ENCODE measurements at regions not wholly inside any gene's neighbourhood (a gene's known extent, or its start where the extent isn't known, plus 50 kb on each side); places are given as distances from the start of the nearest gene placed in this dataset.

DNA sequence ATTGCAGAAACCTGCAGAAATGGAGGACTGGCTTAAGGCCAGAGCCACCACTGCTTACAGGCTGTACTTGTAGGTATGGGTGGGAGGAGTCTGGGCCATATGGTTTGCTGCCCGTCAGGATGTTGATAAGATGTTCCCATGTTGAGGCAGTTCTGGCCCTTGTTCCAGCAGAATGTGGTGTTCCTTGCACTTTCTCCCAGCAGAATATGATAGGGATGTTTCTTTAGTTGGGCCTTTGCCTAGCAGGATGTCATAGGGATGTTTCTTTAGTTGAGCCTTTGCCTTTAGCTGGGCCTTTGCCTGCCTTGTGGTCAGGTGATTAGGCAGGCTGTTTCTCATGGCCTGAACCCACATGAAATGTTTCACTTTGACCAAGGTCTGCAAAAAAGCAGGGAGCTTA lies 139.1 kb upstream of the PAQR3 start:
- no peak for DNase-seq

DNA sequence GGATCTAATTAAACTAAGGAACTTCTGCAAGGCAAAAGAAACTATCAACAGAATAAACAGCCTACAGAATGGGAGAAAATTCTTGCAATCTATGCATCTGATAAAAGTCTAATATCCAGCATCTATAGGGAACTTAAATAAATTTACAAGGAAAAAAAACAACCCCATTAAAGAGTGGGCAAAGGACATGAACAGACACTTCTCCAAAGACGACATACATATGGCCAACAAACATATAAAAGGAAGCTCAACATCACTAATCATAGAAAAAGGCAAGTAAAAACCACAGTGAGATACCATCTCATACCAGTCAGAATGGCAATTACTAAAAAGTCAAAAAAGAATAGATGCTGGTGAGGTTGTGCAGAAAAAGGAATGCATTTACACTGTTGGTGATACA lies 134.8 kb upstream of the PAQR3 start:
- no peak for DNase-seq

DNA sequence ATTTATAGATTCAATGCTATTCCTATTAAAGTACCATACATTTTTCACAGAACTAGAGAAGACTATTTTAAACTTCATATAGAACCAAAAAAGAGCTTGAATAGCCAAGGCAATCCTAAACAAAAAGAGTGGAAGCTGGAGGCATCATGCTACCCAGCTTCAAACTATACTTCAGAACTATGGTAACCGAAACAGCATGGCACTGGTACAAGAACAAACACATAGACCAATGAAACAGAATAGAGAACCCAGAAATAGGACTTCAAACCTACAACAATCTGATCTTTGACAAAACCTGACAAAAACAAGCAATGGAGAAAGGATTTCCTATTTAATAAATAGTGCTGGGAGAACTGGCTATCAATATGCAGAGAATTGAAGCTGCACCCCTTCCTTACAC lies 134.2 kb upstream of the PAQR3 start:
- no peak for DNase-seq

DNA sequence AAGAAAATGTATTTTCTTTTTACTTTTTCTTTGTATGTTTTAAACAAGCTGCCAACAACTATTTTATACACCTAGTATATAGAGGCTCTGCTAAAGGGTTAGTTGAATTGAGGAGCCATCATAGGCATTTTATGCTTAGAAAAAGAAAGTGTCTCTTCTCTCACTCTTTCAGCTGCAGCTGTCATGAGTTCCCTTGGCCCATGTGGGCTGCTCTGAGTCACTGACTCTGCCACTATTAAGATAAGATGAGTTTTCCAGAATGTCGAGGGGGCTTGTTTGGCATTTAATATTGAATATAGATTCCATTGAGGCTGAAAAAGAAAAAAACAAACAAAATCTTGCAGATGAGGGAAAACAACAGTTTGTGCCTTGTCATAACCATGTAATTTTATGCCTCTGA lies 126.0 kb upstream of the PAQR3 start:
- no peak for DNase-seq

DNA sequence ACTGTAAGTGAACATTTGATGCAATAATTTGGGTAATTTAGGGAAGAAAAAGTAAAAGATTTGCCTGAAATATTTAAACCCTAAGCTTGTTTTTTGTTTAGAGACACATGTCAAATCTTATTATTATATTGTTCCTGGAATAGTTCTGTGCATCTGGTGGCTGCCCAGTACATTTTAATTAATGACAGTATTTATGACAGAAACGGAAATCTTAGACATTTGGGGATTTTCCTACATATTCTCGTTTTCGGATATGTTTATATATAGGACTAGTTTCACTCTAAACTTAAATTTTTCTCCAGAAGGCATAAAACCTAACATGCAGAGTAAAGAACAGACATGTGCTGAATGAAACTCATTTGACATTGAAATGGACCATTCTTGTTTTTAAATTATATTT lies 125.6 kb upstream of the PAQR3 start:
- DNase-seq = no peak

DNA sequence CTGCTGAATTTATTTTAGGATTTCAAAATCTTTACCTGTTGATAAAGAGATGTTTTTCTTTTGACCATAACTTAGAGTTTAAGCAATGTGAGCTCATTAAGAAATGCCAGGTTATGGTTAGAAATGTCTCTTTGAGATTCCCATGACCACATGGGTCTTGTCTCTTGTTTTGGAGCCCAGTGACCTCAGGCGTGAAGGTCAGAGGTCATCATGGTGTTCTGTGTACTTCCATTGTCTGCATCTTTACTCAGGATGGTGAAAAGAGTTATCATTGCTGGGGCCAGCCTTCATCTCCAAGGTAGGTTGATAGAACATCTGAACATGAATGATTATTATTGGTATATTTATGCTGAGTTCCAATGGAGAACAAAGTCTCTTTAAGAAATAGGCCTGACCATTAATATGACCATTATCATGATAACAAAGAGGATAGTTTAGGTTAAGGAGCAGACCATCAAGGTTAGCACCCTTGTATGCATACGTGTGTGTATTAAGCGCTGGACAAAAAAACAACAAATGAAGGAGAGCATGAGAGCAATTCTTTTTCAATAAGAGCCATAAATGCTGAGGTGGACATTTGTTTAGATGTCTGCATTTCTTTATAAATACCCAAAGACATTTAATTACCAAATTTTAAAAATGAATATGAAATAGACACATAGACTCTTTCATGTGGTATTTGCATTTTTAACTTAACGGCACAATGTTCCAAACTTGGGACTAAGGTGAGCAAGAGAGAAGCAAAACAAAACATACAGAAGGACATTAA lies 120.6 kb upstream of the PAQR3 start:
- no peak for DNase-seq

DNA sequence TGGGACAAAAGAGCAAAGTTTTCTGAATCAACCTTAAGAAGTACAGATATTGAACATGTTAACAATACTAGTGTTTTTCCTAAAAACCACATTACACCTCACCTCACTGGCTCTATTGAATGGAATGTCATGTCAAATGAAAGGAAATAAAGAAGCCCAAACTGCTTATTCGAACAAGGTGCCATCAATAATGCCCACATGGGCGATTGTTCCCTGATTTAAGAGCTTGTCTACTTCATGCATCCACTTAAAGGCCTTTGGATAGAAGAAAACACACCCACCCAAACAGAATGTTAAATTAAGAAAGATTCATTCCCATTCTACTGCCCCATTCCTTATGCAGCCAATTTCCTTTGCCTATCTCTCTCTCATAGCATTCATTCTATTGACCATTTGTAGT lies 118.5 kb upstream of the PAQR3 start:
- DNase-seq = no peak

DNA sequence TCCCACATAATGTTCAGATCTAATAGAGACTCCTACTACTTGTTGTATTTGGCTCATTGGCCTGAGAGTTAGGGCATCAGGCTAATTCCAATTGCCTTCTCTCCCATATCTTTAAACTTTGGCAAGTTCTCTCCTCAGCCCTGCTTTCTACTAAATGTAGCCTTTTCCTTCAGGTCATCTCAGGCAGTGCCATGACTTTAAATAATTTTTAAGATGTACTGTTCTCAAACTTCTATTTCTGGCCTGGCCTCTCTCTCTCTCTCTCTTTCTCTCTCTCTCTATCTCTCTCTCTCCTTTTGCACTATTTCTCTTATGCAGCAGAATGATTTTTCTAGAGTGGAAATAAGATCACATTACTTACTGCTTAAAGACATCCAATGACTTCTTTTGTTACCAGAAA lies 114.5 kb upstream of the PAQR3 start:
- no peak for DNase-seq

DNA sequence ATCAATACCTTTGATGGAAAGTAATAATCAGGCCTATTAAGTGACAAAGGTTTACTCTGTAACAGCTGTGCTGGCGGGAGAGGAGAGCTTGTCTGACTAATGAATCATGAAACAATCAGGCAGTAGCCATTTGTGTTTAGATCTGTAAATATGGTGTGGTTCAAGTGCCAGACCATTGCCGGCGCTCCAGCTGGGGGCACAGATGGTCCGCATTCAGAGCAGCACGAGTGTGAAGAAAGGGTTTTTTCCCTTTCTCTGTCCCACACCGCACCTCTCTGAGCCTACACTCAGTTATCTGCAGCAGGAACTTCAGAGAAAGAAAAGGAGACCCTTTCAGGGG lies 111.3 kb upstream of the PAQR3 start:
- no peak for DNase-seq

DNA sequence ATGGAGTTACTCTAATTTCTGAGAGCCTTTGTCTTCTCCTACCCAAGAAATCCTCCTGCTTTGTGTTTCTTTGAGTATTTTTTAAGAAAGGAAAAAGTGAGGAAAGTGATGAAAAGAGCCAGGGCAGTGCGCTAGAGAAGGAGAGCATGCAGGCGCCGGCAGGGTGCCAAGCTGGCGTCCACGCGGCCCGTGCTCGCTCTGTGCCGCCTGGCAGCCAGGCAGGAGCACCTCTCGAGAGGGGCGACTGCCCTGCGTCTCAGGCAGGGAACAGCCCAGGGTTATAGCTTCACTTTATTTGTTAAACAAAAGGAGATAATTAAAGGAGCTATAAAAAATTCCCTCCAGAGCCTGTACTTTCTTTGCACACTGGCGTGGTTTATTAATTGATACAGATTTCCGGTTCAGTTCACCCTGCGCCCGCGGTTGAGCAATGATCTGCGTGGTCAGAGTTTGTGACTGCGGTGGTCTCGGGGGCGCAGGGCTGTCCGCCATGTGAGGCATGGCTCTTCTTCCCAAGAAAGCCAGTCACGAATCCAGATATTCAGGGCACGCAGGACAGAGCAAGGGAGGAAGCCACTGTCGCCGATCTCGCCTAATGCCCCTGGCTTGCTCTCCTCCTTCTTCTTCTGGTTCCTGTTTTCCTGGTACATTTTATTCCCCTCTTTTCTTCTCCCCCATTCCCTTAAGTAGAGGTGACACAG lies 110.8 kb upstream of the PAQR3 start:
- no peak for DNase-seq

DNA sequence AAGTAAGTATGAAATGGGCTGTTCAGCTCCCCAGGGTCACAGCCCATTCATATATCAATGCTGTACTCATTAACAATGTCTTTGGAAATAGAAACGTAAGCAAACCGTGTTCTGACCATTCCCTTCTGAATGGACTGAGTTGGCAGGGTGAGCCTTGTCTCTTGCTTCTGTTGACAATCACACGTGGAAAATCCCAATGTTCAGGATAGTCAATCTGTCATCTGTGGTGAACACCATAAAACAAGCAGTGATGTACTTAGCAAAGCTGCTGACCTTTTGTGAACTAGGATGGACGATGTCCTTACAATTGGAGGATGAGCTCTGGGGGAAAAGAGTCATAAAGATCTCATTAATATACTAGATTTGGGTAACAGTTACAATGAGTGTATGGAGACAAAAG lies 109.6 kb upstream of the PAQR3 start:
- DNase-seq = no peak

DNA sequence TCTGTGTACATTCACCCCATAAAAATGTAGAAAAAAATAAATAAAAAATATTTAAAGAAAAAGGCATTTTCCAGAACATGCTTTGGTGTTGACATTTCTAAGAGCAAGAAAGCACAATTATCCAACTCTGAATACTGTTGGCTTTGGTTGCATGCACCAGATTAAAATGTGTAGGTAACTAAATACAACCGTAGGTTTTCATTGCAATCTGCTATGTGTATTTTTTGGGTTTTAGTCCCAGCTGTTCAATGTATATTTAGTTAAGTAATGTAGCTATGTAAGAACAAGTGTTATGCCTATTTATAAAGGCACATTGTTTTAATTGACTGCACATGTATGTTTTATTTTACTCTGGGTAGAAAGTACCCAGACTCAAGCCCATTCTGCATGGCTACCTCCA lies 108.1 kb upstream of the PAQR3 start:
- DNase-seq = no peak

DNA sequence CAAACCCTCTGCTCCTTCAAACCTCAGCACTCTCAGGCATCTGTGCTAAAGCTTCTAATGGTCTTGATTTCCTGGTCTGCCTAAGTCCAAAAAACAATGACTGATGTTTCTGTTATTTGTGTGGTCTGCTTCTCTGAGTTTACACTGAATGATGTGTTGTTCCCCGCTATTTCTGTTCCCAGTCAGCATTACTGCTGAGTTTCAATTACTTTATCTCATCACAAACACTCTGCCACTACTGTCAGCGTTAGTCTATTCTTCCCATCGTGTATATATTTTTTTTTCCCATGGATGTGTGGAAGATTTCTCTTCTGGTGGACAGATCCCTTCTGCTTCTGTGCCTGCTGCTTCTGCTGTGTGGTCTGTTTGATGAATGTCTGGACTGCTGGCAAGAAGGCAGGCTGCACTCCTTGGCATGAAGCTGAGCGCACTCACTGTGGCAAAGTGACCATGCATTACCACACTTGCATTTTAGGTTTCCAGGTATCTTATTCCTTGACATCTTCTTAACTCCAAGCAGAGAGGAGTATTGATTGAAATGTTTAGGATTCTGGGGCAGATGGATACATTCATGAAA lies 106.9 kb upstream of the PAQR3 start:
- DNase-seq = no peak

DNA sequence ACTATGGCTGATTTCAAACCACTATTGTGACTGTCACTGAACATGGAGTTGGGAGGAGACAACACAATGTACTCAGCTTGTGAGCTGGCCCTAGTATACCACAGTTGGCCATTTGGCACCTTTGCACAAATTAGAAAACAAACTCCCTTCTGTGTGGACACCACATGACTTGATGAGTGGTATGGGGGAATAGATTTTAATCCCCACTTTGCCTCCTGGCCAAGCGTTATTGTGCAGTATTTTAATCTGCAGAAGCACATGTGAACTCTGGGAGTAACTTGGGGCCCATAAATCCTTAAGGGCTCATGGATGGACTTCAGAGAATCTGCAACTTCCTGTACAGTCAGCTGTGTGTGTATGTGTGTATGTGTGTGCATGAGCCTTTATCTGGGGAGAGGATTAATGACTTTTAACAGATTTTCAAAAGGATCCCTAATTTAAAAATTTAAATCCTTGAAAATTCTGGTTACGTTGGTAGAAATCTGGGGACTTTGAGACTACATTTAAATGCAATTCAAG lies 105.0 kb upstream of the PAQR3 start:
- DNase-seq = no peak

DNA sequence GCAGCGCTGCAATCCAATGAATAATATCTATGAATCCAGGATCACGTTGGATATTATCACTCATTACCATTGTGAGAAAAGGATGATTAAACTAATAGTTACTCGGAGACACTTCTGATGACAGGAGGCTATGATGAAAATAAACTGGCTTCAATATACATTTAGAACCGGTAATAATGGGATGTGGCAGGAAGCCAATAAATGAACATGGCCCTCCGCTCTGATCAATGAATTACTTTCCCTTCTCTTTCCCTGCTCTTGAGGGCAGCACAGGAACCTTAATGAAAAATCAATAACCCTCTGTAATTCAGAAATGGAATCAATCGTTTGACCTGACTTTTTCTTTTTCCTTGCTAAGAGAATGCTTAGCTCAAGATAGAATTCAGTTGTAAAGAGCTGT lies 103.9 kb upstream of the PAQR3 start:
- no peak for DNase-seq

DNA sequence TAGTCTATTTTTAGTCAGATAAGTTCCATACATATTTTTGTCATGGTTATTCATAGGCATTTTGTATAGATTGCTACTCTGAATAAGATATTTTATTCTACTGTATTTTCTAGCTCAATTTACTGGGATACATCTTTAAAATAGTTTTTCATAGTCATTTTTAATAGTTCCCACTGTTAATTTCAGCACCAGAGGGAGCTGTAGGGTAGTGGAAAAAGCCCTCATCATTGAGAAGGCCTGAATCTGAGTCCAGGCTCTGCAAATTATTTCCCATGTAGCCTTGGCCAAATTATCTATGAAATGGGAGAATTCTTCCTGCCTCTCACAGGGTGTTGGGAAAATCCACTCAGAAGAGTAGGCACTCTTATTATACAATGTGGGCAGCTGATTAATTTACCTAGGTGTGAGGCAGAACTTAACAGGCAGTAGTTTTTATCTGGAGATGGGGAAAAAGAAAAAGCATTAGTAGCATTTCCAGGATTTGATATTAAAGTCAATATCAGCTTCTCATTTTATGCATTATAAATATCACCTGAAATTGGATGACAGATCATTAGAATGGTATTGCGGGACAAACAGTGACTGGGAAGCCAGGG lies 102.9 kb upstream of the PAQR3 start:
- DNase-seq = no peak

DNA sequence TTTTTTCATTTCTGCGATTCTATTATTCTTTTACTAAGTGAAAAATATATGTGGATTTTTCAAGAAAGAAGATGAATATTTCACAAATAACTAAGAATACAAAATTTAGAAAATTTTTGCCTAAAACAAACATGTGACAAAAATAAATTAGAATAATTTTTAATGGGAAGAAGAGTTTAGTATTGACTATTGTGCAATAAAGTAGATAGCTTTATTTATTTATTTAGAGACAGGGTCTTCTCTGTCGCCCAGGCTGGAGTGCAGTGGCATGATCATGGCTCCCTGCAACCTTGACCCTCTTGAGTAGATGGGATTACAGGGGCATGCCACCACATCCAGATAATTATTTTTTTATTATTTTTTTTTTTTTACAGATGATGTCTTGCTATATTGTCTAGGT lies 95.3 kb upstream of the PAQR3 start:
- DNase-seq = no peak

DNA sequence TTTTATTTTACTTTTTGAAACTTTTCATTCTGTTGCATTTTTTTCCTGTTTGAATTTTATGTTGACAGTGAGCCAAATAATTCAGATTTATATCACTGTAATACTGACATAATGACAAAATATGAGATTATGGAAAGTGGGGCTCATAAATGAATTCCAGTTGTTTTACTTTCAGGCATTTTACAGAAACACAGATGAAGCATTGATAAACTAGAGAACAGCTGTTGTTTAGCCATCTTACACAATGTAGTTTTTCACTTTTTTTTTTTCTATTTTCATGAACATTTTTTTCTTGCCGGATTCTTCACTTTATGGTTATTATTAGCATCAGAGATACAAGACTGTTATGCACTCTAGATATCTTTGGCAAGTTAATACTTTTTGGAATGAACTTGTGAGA lies 91.7 kb upstream of the PAQR3 start:
- DNase-seq = no peak

DNA sequence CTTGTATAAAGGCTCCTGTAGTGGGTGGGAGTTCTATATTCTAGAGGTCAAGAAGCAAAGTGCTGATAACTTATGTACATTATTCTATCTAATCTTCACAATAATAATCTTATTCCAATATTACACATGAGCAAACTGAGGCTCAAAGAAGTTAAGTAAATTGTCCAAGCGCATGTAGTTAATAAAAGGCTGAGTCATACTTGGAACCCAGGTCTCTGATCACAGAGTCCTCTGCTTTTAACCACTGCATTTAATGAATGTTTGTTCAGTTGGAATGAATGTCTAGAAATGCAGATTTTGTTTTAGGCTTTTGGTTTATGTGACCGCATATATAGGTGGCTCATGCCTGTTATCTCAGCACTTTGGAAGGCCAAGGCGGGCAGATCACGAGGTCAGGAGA lies 88.4 kb upstream of the PAQR3 start:
- no peak for DNase-seq

DNA sequence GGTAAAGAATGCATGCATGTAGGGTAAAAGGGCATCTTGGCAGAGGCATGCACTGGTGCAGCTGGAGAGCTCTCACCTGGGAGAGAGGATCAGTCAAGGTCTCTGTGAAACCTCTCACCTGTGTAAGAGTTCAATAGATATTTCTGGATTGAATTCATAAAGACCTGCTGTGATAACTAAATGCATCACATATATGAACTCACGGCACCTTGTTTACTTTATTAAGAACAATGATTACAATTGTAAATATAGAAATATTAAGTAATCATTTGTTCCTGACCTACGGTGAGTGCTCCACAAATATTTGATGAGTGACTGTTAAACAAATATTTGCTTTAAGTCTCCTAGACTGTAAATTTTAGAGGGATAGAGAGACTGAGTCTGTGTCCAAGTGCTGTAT lies 85.9 kb upstream of the PAQR3 start:
- DNase-seq = no peak

DNA sequence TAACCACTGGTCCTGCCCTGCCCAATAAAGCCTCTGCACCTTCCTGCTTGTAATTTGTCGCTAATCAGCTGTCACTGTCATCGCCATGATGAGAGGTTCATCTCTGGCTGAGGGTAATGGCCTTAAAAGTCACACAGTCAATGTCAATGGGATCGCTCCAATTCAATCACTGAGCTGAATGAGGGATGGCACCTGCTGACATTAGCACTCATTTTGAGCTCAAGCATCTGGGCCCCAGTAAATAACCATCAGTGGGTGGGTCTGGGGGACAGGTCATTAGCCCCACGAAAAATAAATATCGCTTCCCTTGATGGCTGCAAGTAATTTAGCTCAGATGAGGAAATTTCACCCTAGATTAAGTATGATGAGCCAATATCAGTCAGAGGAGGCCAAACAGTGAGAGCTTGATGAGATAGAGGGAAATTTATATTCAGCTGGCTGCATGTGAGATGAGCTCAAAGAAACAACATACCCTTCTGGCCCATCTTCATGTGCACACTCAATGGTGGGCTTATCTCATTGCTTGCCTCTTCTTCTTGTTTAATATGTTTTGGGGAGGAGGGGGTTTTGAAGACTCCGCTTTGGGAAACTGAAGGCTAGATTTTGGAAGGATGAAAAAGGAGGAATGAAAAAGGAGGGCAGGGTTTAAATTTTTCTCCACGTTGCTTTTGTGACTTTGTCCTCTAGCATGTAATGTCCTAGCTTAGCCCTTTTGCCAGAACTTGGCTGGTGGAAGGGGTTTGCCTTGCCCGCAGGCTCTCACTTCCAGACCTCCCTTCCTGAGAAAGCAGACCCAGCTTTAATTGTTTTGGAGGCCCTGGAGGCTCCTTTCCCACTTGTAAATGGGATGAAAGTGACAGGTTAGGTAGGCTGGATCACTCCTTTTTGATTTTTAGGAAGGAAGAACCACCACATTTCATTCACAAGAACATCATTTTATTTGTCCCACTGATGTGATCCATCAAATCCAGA lies 84.8 kb upstream of the PAQR3 start:
- no peak for DNase-seq

DNA sequence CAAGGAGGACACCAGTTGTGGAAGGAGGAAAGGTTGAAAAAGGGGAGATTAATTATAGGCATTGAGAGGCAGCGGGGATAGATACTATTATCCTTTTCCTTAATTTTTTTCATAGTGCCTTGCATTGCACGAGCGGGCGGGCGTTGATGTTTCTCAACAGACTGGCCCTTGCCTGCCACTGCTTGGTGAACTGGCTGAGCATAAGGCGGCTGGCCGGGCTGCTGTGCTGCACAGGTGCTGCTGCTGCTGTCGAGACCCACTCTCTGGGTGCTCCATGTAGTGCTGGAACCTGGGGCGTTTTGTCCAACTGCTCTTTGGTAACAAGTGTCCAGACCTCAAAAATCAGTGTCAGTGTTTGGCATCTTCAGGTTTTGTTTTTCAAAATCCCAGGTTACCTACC lies 83.3 kb upstream of the PAQR3 start:
- DNase-seq = no peak

DNA sequence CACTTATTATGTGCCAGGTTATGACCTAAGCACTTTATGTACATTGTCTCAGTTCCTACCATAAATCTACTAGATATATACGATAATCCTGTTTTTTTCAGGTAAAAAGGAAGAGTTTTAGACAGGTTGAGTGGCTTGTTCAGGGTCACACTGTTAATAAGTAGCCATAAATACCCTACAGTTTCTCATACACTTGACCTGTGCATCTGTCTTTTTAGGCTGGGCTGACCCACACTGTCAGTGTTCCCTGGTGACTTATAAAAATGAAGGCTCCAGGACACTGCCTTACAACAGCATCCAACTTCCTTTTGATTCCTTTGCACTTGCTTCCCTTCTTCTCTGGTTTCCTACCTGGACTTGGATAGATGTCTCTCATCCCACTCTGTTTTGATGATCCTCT lies 78.2 kb upstream of the PAQR3 start:
- DNase-seq = no peak

Data from NCI-H187 treated with DMSO at 0.1 percent for 48 hours (cell line).